Fibroblast of lung (primary cell): ENCODE measurements at regions not wholly inside any gene's neighbourhood (a gene's known extent, or its start where the extent isn't known, plus 50 kb on each side); places are given as distances from the start of the nearest gene placed in this dataset.

Experiments used
- DNase-seq, 2 donors: peaks; one replicate each; pipeline versions ENCODE4 v3.0.0 to v3.0.0-alpha.2; 2010; ENCODE audit warnings: low read depth in 2 of 2
- H2AFZ ChIP-seq: 2 replicates; pipeline ENCODE4 v1.5.1; 2012; ENCODE audit warnings: low read length, control low read depth, inconsistent platforms
- H3K27ac ChIP-seq: 2 replicates; pipeline ENCODE4 v1.5.1; 2011; ENCODE audit warnings: low read length, control low read depth; ENCODE audit not compliant: insufficient read depth
- H3K27me3 ChIP-seq: 2 replicates; pipeline ENCODE4 v1.5.1; 2011; ENCODE audit warnings: mild to moderate bottlenecking, low read length; ENCODE audit not compliant: control insufficient read depth, insufficient read depth
- H3K36me3 ChIP-seq: 2 replicates; pipeline ENCODE4 v1.5.1; 2011; ENCODE audit warnings: low read length; ENCODE audit not compliant: control insufficient read depth, insufficient read depth
- H3K4me1 ChIP-seq: 2 replicates; pipeline ENCODE4 v1.5.1; 2011; ENCODE audit warnings: low read length; ENCODE audit not compliant: control insufficient read depth, insufficient read depth; ENCODE audit errors: extremely low read depth
- H3K4me2 ChIP-seq: 2 replicates; pipeline ENCODE4 v1.5.1; 2011; ENCODE audit warnings: low read length, control low read depth; ENCODE audit not compliant: insufficient read depth; ENCODE audit errors: extremely low read depth
- H3K4me3 ChIP-seq, 4 experiments: fragments of 200-600 bp in 1 of 4; sonication (generic) in 1 of 4; replicated peaks in 1 of 4; 2 replicates each; pipeline ENCODE4 v1.5.1; 2011 to 2016; ENCODE audit warnings: low read length in 4 of 4, low read depth in 3 of 4, mild to moderate bottlenecking in 3 of 4, control low read depth in 2 of 4, inconsistent platforms in 1 of 4, mixed read lengths in 1 of 4; ENCODE audit not compliant: insufficient read depth in 1 of 4; ENCODE audit errors: control extremely low read depth in 1 of 4
- H3K79me2 ChIP-seq: 2 replicates; pipeline ENCODE4 v1.5.1; 2012; ENCODE audit warnings: mild to moderate bottlenecking, low read length, inconsistent platforms; ENCODE audit not compliant: control insufficient read depth, insufficient read depth
- H3K9ac ChIP-seq: 2 replicates; pipeline ENCODE4 v1.5.1; 2011; ENCODE audit warnings: mild to moderate bottlenecking, low read length, control low read depth; ENCODE audit not compliant: insufficient read depth
- H3K9me3 ChIP-seq: 2 replicates; pipeline ENCODE4 v1.5.1; 2012; ENCODE audit warnings: low read depth, low read length; ENCODE audit not compliant: control insufficient read depth, insufficient read depth
- H4K20me1 ChIP-seq: 2 replicates; pipeline ENCODE4 v1.5.1; 2011; ENCODE audit warnings: low read length; ENCODE audit not compliant: control insufficient read depth, insufficient read depth; ENCODE audit errors: extremely low read depth
- CTCF ChIP-seq, 2 donors: IDR thresholded peaks in 1 of 2; conservative IDR thresholded peaks in 1 of 2; 1 replicate in 1 of 2; 2 replicates in 1 of 2; pipeline ENCODE4 v1.5.1; 2011 to 2012; ENCODE audit warnings: low read length in 2 of 2, control low read depth in 1 of 2, inconsistent platforms in 1 of 2, low read depth in 1 of 2, mild to moderate bottlenecking in 1 of 2
- EZH2 ChIP-seq: IDR thresholded peaks from 2 replicates; pipeline ENCODE4 v1.5.1; 2012; ENCODE audit warnings: low read length, control low read depth, mild to moderate bottlenecking; ENCODE audit errors: missing control alignments

- Histone ChIP-seq H3K9ac (no peak overlapping the region), H3K9me3 (no peaks in the 10 kb centered on the region), H3K27me3 (no peaks in the 10 kb centered on the region), H3K4me2 (no peak overlapping the region), H3K79me2 (no peaks in the 10 kb centered on the region), H3K27ac (no peak overlapping the region), H4K20me1 (no peaks in the 10 kb centered on the region), H3K4me3 (no peak overlapping the region), H3K36me3 (no peaks in the 10 kb centered on the region), H3K4me1 (no peaks in the 10 kb centered on the region), H2AFZ (no peak overlapping the region)
- no peak for TF ChIP-seq CTCF (conservative IDR thresholded peaks at IDR 0.05 in 1 of 2, IDR thresholded peaks at IDR 0.05 in 1 of 2; ENCODE audit: low read depth in 1 of 2, low read length in 2 of 2)
- TF ChIP-seq EZH2: no peak
- DNase-seq: peak in 1 of 2 donors; percentile 70
Observed at GRCh38 chr5:106312360-106312759, 1358.4 kb downstream of the EFNA5 start.

GRCh38 chr5:106311230-106311915 lies 1359.4 kb downstream of the EFNA5 start:
- no peak overlapping the region for H3K4me2 ChIP-seq
- H3K4me1 ChIP-seq: no peaks in the 10 kb centered on the region
- H4K20me1 ChIP-seq: no peaks in the 10 kb centered on the region
- no peak overlapping the region for H3K4me3 ChIP-seq
- no peaks in the 10 kb centered on the region for H3K79me2 ChIP-seq
- H3K9me3 ChIP-seq: no peaks in the 10 kb centered on the region
- H3K36me3 ChIP-seq: no peaks in the 10 kb centered on the region
- no peak overlapping the region for H2AFZ ChIP-seq
- TF ChIP-seq EZH2 (no peak), CTCF (conservative IDR thresholded peaks at IDR 0.05 in 1 of 2, IDR thresholded peaks at IDR 0.05 in 1 of 2; ENCODE audit: low read depth in 1 of 2, low read length in 2 of 2) (no peak)
- no peak overlapping the region for H3K27ac ChIP-seq
- H3K9ac ChIP-seq: no peak overlapping the region
- no peaks in the 10 kb centered on the region for H3K27me3 ChIP-seq
- DNase-seq: peak; percentile 44 to 45

GRCh38 chr5:106307265-106307664 lies 1363.5 kb downstream of the EFNA5 start:
- no peak overlapping the region for H3K9ac ChIP-seq
- no peak overlapping the region for H3K4me3 ChIP-seq
- DNase-seq: peak in 1 of 2 donors; percentile 76
- no peaks in the 10 kb centered on the region for H3K27me3 ChIP-seq
- H3K27ac ChIP-seq: no peak overlapping the region
- no peaks in the 10 kb centered on the region for H3K79me2 ChIP-seq
- H2AFZ ChIP-seq: no peak overlapping the region
- H4K20me1 ChIP-seq: no peaks in the 10 kb centered on the region
- H3K4me2 ChIP-seq: no peak overlapping the region
- H3K9me3 ChIP-seq: no peaks in the 10 kb centered on the region
- no peaks in the 10 kb centered on the region for H3K36me3 ChIP-seq
- H3K4me1 ChIP-seq: no peaks in the 10 kb centered on the region
- TF ChIP-seq EZH2 (no peak), CTCF (conservative IDR thresholded peaks at IDR 0.05 in 1 of 2, IDR thresholded peaks at IDR 0.05 in 1 of 2; ENCODE audit: low read depth in 1 of 2, low read length in 2 of 2) (no peak)
